Stimulated activated CD8-positive, alpha-beta memory T cell treated with anti-CD3 and anti-CD28 coated beads, Interleukin-4, amount 100 ng/mL, for 1 hour (primary cell): ENCODE measurements at regions not wholly inside any gene's neighbourhood (a gene's known extent, or its start where the extent isn't known, plus 50 kb on each side); places are given as distances from the start of the nearest gene placed in this dataset.
A peak's percentile ranks its signal among the peaks of the same experiment; 100 is the strongest.

ENCODE experiments used
- DNase-seq, 2 donors: peaks; one replicate each; pipeline ENCODE4 v3.0.0-alpha.2; 2020; ENCODE audit warnings: low read depth in 2 of 2, low spot score in 1 of 2

DNA sequence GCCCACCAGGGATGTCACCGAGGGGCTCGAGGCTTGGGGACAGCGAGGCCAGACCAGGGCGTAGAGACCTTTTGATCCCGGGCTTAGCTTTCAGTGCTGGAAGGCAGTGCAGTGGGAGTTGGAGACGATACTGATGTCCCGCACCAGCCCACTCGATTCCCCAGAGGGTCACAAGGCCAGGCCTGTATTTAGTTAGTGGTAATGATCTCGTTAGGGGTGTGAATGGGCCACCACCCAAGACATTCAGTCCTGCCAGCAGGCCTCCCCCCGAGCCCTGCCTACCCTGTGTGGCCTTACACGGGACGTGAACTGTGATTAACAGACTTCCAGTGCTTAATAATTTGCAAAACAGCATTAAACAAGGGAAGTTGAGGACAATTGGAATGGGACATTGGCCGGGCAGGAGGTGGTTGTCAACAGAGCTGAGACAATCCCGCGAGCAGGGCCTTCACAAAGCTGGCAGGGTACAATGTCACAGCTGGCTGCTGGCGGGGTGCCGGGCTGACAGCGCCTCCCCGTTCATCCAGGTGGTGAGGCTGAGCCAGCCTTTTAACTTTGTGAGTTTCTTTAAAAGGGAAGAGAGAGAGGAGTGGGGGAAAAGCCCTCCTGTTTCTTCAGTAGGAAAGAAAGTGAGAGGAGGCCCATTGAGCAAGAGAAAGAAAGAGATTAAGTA, 175.3 kb upstream of the RALGAPA2 start:
- DNase-seq: no peak

DNA sequence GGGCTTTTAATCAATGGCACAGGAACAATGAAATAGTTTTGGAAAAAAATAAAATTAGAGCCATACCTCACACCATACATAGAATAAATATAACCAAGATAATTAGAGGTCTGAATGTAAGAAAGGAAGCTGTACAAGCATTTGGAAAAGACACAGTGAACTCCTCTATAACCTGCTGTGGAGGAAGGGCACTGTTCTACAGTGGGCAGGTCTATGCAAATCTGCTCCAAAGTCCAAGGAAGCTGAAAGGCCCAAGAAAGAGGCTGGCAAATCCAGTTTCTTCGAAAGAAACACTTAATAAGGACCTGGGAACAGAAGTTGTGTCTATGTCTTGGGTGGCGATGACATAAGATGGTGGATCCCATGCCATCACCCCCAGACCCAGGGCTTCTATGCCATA, 169.4 kb upstream of the RALGAPA2 start:
- DNase-seq: no peak

DNA sequence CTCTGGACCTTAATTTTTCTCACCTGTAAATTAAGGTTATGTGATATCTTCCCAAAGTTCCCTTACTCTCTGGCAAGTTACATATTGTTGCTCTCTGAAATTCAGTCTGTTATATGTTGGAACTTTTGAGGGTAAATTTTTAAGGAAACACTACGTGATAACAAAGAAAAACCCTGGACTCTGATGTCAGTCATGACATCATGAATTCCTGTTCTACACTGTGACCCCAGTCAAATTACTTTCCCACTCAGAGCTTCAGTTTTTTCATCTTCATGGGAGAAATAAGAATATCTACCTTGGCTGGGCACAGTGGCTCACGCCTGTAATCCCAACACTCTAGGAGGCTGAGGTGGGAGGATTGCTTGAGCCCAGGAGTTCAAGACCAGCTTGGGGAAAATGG, 164.6 kb upstream of the RALGAPA2 start:
- no peak for DNase-seq

DNA sequence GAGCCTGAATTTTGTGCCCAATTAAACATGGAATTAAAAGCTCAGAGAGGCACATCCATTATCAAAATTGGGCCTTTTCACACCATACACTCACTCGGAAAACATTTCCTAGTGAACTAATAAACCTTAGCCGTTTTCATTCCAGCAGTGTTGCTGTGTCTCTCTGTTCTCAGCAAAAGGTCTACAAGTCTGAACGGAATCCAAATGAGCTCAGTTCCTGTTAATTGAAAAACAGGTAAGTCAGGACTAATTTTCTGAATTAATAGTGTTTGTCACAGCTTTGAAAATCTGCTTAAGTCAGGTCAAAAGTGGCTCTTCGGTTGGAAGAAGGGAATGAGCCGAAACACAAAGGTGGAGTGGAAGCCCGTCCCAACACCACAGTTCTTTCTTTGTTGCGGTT, 163.3 kb upstream of the RALGAPA2 start:
- no peak for DNase-seq

DNA sequence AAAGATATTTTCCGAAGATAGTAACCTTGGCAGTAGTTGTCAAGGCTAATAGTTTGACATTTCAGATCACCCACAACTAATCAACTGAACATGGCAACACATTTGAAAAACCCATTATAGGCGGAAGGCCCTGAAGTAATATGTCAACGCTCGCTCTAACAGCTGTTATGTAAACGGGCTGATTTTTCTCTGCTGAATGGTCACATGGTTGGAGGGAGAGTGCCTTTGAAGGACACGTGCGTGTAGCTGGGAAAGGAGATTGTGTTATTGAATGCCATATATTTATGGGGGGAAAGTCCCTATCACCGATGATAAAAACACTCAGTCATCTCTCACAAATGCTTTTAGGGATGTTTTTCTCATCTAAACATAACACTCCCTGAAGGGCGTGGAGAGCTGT, 160.0 kb upstream of the RALGAPA2 start:
- DNase-seq: no peak

DNA sequence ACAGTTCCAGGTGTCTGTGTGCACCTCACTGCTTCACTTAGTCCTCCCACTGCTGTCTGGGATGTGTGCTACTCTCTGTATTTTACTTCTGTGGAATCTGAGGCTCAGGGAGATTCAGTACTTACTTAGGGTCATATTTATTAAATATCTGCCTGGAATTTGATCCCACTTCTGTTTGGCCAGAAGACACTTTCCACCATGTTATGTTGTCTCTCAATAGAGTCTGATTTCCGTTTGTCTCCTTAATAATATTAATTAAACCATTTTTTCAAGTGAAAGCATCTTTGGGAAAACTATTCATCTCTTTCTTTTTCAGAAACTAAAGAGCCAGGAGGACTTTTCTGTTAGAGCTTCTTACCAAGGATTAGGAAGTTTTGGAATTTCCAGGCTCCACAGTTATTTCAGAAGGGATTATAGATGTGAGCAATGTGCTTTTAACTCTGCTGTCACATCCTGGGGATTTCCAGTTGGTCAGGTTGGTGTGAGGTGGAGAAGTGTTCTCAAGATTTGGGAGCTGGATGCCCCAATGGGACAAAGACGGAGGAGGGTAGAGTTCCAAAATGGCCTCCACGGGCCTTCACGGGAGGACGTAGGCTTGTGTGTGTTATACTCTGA, 156.8 kb upstream of the RALGAPA2 start:
- DNase-seq: no peak

DNA sequence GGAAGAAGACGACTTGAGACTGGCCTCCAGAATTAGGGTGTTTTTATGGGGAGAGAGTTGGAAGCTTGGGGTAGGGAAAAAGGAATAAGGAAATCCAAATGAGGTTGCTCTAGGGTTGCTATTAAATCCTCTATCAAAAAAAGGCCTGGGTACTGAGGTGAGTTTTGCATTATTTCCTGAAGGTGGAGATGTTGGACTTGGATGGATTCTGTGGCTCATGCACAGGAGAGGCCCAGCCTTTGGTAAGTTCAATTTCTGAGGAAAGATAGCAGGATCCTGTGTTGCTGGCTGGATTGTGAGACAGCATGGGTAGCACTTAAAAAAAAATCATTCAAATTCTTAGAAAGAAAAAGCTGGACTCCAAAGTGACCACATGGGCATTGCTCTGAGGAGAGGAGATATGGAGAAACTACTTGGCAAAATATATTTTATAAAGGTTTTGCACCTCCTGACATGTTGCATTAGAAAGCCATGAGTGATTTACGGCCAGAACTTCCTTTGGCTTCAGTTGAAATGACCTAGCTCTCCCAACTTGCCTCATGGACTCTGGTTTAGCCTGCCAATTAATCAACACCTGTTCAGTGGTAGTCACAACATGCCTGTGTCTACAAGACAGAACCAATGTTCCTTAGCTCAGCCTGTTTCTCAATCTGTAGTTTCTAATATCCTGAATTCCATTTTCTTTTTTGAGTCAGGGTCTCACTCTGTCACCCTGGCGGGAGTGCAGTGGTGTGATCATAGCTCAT, 152.1 kb upstream of the RALGAPA2 start:
- DNase-seq: no peak

DNA sequence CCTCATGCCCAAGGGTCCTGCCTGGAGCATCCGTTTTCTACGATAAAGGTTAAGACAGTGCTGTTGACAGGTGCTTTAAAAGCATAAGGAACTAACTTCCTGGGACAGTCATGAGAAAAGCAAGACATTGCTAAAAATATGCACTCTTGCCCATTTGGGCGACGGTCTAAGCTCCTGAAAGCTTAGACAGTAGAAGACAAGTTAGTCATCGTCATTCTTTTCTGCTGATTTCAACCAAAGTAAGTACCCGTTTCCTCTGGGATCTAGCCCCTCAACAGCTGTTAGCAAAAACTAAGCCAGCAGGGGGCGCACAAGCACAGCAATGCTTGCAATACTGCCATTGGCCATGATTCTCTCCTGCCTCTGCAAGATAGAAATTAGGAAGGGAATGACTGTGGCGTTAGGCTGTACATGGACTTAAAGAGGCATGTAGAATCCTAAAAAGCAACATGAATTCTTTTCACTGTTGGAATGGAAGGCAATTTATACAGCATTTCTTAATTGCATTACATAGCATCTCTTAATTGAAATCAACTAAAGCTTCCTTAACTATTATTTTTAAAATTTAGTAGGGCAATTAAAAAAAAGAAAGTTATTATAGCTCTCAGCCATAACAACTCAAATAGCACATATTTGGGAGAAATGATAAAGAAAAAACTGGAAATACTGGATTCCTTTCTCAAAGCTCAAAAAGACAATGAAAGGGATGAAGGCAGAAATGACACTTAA, 147.8 kb upstream of the RALGAPA2 start:
- DNase-seq: peak; percentile 71 to 74

DNA sequence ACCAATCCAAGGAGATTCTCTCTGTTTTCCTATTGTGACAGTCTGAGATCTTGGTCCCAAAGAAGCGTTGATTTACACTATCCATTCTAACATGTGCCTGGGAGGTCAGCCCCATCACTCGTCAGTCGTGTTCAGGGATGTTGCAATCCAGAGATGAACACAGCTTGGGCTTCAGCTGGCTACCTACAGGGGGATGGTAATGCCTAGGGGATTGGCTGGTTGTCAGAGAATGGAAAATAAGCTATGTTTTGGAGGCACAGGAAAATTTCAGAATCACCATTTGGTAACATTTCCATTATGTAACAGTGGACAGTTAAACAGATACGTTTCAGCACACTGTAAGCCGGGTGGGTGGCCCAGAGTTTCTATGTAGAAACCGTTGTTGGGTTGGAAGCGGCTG, 147.1 kb upstream of the RALGAPA2 start:
- no peak for DNase-seq

DNA sequence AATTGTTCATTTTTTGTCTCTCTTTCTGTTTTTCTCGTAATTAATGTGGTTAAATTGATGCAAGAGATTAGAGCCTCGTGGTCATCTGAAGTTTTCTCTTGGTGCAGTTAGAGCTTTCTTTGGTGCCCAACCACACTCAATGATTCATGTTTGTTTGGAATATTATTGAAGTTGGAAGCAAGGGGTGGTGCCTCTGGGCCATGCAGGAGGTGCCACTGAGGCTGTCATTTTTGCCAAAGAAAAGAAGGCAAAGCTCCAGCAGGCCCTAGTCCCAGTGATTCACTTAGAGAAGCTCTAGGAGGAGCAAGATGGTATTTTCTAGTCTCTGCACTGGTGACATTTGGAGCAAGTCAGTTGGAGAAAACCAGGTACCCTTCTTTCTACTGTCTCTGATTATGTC, 144.5 kb upstream of the RALGAPA2 start:
- DNase-seq: no peak

DNA sequence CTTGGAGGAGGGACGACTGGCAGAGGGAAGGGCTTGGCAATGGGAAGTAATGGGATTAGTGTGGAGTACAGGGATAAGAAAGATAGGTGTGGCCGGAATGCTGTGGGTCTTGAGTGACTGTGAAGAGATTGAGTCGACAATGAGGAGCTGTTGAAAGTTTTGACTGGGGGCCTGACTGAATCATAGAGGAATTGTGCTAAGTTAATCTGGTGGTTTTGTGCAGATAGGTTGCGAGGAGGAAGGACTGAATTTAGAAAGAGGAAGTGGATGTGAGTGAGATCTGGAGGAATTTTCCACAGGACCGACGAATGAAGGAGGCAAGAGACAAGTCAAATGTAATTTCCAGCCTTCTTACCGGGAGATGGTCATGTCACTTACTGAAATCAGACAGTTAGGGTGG, 143.9 kb upstream of the RALGAPA2 start:
- no peak for DNase-seq

DNA sequence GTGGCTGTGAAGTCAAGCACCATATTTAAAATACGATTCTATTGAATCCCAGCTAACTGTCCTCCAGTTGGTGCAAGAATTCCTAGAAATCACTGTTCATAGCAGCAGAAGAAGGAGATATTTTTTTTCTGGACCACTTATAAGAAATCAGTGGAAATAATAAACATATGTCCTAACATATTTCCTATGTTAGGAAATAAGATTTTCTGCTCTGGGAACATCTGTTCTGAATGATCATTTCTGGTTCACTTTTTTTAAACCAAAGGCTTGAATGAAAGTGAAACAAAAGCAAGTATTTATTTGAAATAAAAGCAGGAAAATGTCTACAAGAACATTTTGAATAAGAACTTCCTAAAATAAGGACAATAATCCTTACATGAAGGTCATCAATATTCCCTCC, 138.9 kb upstream of the RALGAPA2 start:
- DNase-seq: no peak

DNA sequence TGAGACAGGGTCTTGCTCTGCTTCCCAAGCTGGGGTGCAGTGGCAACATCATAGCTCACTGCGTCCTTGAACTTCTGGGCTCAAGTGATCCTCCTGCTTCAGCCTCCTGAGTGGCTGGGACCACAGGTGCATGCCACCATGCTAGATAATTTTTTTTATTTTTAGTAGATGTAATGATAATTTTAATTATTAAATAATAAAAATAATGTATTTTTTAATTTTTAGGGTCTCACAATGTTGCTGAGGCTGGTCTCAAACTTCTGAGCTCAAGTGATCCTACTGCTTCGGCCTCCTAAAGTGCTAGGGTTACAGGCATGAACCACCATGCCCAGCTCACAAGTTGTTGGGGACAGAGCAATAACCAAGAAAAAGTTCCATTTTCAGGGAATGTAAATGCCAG, 138.0 kb upstream of the RALGAPA2 start:
- DNase-seq: no peak

DNA sequence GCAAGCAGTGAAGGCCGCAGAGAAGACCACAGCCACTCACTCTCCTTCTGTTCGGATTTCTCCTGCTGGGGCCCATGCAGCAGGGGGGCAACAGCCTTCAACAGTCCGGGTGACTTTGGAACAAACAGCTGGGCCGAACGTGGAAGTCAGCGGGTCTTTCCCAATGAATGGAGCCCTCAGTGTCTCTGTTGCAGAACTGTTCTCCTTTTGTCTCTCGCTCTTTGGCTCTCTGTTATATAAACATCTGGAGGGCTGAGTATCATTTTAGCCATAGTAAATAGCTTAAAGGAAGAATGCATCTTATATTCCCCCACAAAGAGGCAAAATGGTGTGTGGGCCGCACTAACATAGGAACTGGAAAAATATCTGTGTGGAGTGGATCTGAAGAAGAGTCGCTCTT, 136.7 kb upstream of the RALGAPA2 start:
- DNase-seq: no peak

DNA sequence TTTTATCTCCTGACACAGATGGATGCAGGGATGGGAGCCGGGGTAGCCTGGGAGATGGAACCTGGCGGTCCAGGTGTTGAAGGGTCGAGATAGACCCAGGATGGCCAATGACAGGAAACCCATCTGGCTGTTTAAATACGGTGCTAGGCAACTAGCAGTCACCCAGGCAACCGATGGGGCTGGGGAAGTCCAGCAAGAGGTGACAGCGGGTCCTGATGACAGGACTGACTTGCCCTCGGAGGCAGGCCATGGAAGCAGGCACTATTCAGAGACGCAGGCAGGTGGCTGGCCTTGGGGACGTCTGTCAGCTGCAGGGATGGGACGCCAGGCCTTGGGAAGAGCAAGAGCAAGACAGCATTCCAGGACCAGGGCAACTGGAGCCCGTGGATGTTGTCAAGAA, 135.4 kb upstream of the RALGAPA2 start:
- DNase-seq: no peak

DNA sequence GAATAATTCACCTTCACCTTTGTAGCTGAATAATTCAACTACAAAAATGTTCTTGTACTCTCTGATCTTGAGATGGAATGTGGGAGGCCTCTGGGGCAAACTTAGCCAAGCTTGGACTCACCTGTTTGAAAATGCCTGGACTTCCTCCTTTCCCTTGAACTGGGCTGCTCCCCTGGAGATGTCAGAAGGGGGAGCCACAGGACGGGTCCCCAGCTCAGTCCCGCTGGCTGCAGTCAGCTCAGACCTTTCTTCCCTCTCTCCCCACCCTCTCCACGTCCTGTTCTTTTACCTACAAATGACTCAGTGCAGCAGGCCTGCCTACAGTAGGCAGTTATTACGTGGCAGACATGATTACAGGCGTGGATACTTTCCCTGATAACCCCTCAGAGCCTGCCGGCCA, 131.5 kb upstream of the RALGAPA2 start:
- no peak for DNase-seq

DNA sequence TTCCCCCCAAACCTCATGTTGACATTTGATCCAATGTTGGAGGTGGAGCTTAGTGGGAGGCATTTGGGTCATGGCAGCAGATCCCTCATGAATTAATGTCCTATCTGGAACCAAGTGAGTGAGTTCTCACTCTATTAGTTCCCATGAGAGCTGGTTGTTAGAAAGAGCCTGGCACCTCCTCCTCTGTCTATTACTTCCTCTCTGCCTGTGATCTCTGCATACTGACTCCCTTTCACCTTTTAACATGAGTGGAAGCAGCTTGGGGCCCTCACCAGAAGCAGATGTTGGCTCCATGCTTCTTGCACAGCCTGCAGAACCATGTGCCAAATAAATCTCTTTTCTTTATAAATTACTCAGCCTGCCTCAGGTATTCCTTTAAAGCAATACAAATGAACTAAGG, 127.3 kb upstream of the RALGAPA2 start:
- no peak for DNase-seq

DNA sequence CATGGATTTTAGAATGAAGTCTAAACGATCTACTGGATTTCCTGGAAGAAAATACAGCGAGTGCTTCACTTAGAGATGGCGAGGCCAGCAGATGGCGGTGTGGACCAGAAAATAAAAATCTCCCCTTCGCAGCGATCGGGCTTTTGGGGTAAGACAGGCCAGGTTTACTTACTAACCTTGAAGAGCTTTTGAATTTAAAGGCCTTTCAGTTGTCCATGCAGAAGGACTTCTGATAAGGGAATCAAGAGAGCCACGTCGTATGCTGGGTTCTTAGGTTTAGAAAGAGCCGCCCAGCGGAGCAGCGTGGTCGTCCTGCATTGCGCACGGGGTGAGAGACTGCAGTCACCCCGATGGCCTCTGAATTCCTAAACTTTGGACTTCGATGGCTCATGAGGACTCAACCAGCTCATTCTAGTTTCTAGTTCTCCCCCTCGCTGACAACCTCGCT, 125.2 kb upstream of the RALGAPA2 start:
- no peak for DNase-seq

DNA sequence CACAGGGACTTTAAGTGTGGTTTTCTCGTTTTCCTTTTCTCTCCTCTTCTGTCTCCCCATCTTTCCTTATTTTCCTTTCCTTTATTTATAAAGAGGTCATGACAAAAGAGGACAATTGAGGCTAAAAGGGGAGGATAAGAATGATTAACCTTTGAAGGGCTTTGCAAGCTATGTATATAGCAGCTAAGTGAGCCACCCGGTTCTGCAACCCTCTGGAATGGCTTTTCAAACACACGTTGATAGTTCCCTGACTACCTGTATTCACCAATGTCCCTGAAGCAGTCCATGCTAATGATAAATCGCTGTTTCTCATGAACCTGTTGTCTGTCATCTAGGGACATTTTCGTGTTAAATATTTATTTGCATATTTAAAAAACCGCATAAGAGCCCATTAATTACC, 124.4 kb upstream of the RALGAPA2 start:
- no peak for DNase-seq

DNA sequence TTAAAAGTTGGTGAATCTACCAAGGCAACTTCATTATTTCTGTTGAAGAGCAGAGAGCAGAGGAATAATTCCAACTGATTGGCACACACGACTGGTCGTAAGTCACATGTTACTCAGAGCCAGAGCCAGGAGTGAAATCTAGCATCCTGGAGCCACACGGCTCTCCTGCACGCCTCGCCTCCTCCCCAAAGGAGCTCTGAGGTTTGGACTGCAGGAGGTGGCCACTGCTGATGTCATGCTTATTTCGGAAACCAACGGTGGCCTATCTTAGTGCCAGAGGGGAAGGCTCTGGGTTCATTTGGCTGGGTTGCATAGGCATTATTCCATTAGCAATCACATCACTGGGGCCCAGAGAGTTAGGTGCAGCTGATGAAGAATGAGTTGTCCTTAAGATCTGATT, 123.5 kb upstream of the RALGAPA2 start:
- DNase-seq: no peak

DNA sequence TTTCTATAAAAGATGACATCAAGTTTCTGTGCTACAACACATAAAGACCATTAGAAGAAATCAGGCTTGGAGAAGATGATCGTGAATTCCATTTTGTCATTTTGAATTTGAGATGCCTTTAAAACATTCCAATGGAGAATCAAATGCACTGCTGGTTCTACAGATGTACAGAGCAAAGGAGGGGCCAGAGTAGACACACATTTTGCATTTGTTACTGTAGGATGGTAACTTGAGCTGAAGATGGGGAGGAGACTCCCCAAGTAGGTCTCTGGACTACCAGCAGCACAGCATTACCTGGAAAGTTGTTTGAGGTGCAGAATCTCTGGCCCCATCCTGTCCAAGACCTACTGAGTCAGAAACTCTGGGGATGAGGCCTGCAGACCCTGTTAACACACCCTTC, 121.6 kb upstream of the RALGAPA2 start:
- no peak for DNase-seq

DNA sequence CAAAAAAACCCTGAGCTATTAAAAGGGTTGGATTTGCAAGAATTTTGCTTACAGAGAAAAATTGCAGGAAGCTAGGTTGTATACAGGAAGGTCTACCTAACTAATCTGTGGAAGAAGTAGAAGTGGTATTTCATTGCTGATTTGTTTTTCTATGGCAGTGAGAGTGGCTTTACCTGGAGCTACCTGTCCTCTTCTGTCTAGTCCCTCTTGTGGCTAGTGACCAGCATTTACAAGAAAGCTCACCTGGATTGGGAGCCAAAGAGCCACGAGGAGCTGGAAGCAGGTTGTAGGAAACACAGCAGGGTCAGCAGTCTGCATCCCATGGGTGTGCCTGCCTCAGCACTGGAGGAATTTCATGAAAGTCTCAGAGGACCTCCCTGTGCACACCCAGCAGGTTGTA, 120.3 kb upstream of the RALGAPA2 start:
- no peak for DNase-seq
